Fibroblast of lung (primary cell): ENCODE measurements at regions not wholly inside any gene's neighbourhood (a gene's known extent, or its start where the extent isn't known, plus 50 kb on each side); places are given as distances from the start of the nearest gene placed in this dataset.

ENCODE experiments used
- DNase-seq, 2 donors: peaks; one replicate each; pipeline versions ENCODE4 v3.0.0 to v3.0.0-alpha.2; 2010; ENCODE audit warnings: low read depth in 2 of 2
- H2AFZ ChIP-seq: 2 replicates; pipeline ENCODE4 v1.5.1; 2012; ENCODE audit warnings: low read length, control low read depth, inconsistent platforms
- H3K27ac ChIP-seq: 2 replicates; pipeline ENCODE4 v1.5.1; 2011; ENCODE audit warnings: low read length, control low read depth; ENCODE audit not compliant: insufficient read depth
- H3K27me3 ChIP-seq: 2 replicates; pipeline ENCODE4 v1.5.1; 2011; ENCODE audit warnings: mild to moderate bottlenecking, low read length; ENCODE audit not compliant: control insufficient read depth, insufficient read depth
- H3K36me3 ChIP-seq: 2 replicates; pipeline ENCODE4 v1.5.1; 2011; ENCODE audit warnings: low read length; ENCODE audit not compliant: control insufficient read depth, insufficient read depth
- H3K4me1 ChIP-seq: 2 replicates; pipeline ENCODE4 v1.5.1; 2011; ENCODE audit warnings: low read length; ENCODE audit not compliant: control insufficient read depth, insufficient read depth; ENCODE audit errors: extremely low read depth
- H3K4me2 ChIP-seq: 2 replicates; pipeline ENCODE4 v1.5.1; 2011; ENCODE audit warnings: low read length, control low read depth; ENCODE audit not compliant: insufficient read depth; ENCODE audit errors: extremely low read depth
- H3K4me3 ChIP-seq, 4 experiments: fragments of 200-600 bp in 1 of 4; sonication (generic) in 1 of 4; replicated peaks in 1 of 4; 2 replicates each; pipeline ENCODE4 v1.5.1; 2011 to 2016; ENCODE audit warnings: low read length in 4 of 4, low read depth in 3 of 4, mild to moderate bottlenecking in 3 of 4, control low read depth in 2 of 4, inconsistent platforms in 1 of 4, mixed read lengths in 1 of 4; ENCODE audit not compliant: insufficient read depth in 1 of 4; ENCODE audit errors: control extremely low read depth in 1 of 4
- H3K79me2 ChIP-seq: 2 replicates; pipeline ENCODE4 v1.5.1; 2012; ENCODE audit warnings: mild to moderate bottlenecking, low read length, inconsistent platforms; ENCODE audit not compliant: control insufficient read depth, insufficient read depth
- H3K9ac ChIP-seq: 2 replicates; pipeline ENCODE4 v1.5.1; 2011; ENCODE audit warnings: mild to moderate bottlenecking, low read length, control low read depth; ENCODE audit not compliant: insufficient read depth
- H3K9me3 ChIP-seq: 2 replicates; pipeline ENCODE4 v1.5.1; 2012; ENCODE audit warnings: low read depth, low read length; ENCODE audit not compliant: control insufficient read depth, insufficient read depth
- H4K20me1 ChIP-seq: 2 replicates; pipeline ENCODE4 v1.5.1; 2011; ENCODE audit warnings: low read length; ENCODE audit not compliant: control insufficient read depth, insufficient read depth; ENCODE audit errors: extremely low read depth
- EZH2 ChIP-seq: IDR thresholded peaks from 2 replicates; pipeline ENCODE4 v1.5.1; 2012; ENCODE audit warnings: low read length, control low read depth, mild to moderate bottlenecking; ENCODE audit errors: missing control alignments
- TF ChIP-seq, protein P1 (sequence below), 2 donors: IDR thresholded peaks in 1 of 2; conservative IDR thresholded peaks in 1 of 2; 1 replicate in 1 of 2; 2 replicates in 1 of 2; pipeline ENCODE4 v1.5.1; 2011 to 2012; ENCODE audit warnings: low read length in 2 of 2, control low read depth in 1 of 2, inconsistent platforms in 1 of 2, low read depth in 1 of 2, mild to moderate bottlenecking in 1 of 2

DNA sequence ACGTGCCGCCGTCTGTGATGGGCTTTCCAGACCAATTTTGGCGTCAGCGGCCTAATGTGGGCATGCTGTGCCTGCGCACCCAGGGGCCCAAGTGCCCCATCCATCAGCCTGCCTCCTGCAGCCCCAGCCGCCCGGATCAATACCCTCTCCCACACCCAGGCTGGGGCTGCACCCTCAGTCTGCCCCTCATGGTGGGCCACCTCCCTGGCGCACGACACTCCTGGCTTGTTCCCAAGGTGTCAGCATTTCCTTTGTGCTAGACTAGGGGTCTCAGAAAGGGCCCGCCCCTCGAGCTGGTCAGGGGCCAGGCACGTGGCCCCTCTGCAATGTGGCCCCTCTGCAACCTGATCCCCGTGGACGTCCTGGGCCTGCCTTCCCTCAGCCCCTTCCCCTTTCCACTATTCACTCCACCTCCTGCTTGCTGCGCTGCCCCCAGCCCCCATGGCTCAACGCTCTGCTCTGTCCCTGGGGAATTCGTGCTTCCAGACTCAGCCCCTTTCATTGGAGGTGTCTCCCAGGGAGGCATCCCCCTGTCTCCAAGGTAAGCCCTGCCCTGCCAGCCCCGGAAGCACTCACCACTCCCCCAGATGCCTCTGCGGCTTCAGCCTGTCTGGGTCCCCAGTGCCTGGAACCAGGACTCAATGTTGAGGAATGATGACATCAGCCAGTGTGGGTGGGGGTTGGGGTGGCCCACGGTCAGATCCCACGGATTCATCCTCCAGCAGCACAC lies 130.8 kb downstream of the HMX1 start:
- Histone ChIP-seq H3K4me2 (no peak overlapping the region), H4K20me1 (no peaks in the 10 kb centered on the region), H3K4me1 (no peaks in the 10 kb centered on the region), H3K79me2 (no peaks in the 10 kb centered on the region), H2AFZ (no peak overlapping the region), H3K36me3 (no peaks in the 10 kb centered on the region), H3K27me3 (no peaks in the 10 kb centered on the region), H3K9ac (no peak overlapping the region), H3K27ac (no peak overlapping the region), H3K9me3 (no peaks in the 10 kb centered on the region), H3K4me3 (no peak overlapping the region)
- DNase-seq, result no peak
- TF ChIP-seq, protein P1, sequence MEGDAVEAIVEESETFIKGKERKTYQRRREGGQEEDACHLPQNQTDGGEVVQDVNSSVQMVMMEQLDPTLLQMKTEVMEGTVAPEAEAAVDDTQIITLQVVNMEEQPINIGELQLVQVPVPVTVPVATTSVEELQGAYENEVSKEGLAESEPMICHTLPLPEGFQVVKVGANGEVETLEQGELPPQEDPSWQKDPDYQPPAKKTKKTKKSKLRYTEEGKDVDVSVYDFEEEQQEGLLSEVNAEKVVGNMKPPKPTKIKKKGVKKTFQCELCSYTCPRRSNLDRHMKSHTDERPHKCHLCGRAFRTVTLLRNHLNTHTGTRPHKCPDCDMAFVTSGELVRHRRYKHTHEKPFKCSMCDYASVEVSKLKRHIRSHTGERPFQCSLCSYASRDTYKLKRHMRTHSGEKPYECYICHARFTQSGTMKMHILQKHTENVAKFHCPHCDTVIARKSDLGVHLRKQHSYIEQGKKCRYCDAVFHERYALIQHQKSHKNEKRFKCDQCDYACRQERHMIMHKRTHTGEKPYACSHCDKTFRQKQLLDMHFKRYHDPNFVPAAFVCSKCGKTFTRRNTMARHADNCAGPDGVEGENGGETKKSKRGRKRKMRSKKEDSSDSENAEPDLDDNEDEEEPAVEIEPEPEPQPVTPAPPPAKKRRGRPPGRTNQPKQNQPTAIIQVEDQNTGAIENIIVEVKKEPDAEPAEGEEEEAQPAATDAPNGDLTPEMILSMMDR (conservative IDR thresholded peaks at IDR 0.05 in 1 of 2, IDR thresholded peaks at IDR 0.05 in 1 of 2; ENCODE audit: low read depth in 1 of 2, low read length in 2 of 2), result no peak

GRCh38 chr4:8739820-8740665 lies 131.6 kb downstream of the HMX1 start:
- H4K20me1 ChIP-seq, result no peaks in the 10 kb centered on the region
- H3K79me2 ChIP-seq, result no peaks in the 10 kb centered on the region
- H3K9me3 ChIP-seq, result no peaks in the 10 kb centered on the region
- no peaks in the 10 kb centered on the region for H3K4me1 ChIP-seq
- no peak overlapping the region for H3K4me3 ChIP-seq
- H3K27me3 ChIP-seq, result no peaks in the 10 kb centered on the region
- H3K4me2 ChIP-seq, result no peak overlapping the region
- DNase-seq, result no peak
- H3K27ac ChIP-seq, result no peak overlapping the region
- H3K9ac ChIP-seq, result no peak overlapping the region
- H3K36me3 ChIP-seq, result no peaks in the 10 kb centered on the region
- H2AFZ ChIP-seq, result no peak overlapping the region
- no peak for TF ChIP-seq EZH2
- TF ChIP-seq, protein P1 (conservative IDR thresholded peaks at IDR 0.05 in 1 of 2, IDR thresholded peaks at IDR 0.05 in 1 of 2; ENCODE audit: low read depth in 1 of 2, low read length in 2 of 2), result no peak

GRCh38 chr4:8739317-8739716 lies 132.3 kb downstream of the HMX1 start:
- Histone ChIP-seq H3K4me3 (no peak overlapping the region), H4K20me1 (no peaks in the 10 kb centered on the region), H2AFZ (no peak overlapping the region), H3K9me3 (no peaks in the 10 kb centered on the region), H3K4me2 (no peak overlapping the region), H3K79me2 (no peaks in the 10 kb centered on the region), H3K27me3 (no peaks in the 10 kb centered on the region), H3K9ac (no peak overlapping the region), H3K36me3 (no peaks in the 10 kb centered on the region), H3K27ac (no peak overlapping the region), H3K4me1 (no peaks in the 10 kb centered on the region)
- DNase-seq, result no peak
- no peak for TF ChIP-seq EZH2
- TF ChIP-seq, protein P1 (conservative IDR thresholded peaks at IDR 0.05 in 1 of 2, IDR thresholded peaks at IDR 0.05 in 1 of 2; ENCODE audit: low read depth in 1 of 2, low read length in 2 of 2), result no peak
